IPS-11a (cell line): ENCODE measurements at regions not wholly inside any gene's neighbourhood (a gene's known extent, or its start where the extent isn't known, plus 50 kb on each side); places are given as distances from the start of the nearest gene placed in this dataset.

ENCODE experiments used
- H3K4me3 ChIP-seq: one replicate; pipeline ENCODE4 v1.5.1; 2013; ENCODE audit warnings: low read depth, low read length, control low read depth

DNA sequence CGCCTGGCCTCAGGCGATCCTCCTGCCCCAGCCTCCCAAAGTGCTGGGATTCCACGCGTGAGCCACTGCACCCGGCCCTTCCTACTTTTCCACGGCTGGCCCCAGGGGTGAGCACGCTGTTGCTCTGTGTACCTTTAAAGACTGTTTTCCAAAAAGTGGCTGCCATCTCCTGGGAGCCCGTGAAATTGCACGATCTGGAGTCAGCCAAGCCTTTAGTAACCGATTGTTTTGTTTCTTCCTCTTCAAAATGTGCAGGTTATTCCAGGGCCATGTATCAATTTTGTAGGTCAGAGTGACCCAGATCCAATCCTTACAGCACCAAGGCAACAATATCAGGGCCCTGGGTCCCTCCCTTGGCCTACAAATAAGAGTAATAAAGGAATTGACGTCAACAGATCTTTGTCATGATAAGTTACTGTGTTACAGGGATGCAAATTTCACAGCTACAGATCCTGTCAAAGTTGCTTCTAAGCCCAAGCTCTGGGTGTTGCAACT lies 135.6 kb upstream of the ZNF236 start:
- no peak overlapping the region for H3K4me3 ChIP-seq

DNA sequence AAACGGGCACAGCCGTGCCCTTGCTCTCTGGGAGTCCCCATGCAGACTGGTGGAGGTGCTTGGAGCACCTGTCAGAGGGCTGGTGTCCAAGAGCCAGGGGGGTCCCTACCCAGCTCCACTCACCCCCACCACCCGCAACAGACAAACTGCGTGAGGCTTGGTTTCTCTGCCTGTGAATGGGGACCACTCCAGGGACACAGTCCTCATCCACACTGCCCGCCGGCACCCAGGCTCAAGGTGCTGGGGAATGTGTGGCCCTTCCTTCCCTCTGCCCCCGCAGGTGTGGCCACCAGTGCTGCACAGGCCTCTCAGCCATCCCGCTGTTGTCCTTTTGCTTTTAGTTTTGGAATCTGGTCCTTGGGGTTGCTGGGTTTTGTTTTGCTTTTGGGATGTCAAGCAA lies 136.5 kb upstream of the ZNF236 start:
- H3K4me3 ChIP-seq = no peak overlapping the region

DNA sequence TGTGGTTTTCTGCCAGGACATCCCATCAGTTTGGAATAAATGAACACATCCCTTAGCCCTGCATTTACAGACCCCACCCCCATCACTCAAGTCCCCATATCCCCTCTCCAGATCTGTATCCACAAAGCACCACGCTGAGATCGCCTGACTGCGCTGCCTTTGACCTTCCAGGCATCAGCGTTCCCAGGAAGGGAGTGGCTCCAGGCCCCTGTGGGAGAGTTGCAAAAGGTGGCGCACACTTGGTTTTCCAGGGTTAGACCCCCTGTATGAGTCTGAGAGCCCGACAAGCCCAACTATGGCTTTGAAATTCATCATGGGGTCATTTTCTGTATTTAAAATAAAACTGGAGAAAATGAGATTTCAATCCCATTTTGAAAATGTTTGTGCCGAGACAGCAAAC lies 137.0 kb upstream of the ZNF236 start:
- no peak overlapping the region for H3K4me3 ChIP-seq

DNA sequence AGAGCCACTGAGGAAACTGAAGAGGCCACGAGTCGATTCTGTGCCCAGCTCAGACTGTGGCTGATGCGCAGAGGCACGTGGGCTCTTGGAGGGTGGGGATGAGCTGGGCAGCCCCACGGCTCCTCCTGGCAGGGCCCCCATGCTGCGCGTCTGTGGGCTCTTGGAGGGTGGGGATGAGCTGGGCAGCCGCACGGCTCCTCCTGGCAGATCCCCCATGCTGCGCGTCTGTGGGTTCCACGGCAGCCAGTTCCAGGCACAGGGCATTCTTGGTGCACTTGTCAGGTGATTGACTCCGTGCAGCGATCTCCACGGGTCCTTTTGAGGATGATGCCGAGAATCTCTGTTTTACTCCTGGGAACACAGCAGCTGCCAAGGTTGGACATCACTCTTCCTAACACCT lies 138.1 kb upstream of the ZNF236 start:
- H3K4me3 ChIP-seq = no peak overlapping the region

DNA sequence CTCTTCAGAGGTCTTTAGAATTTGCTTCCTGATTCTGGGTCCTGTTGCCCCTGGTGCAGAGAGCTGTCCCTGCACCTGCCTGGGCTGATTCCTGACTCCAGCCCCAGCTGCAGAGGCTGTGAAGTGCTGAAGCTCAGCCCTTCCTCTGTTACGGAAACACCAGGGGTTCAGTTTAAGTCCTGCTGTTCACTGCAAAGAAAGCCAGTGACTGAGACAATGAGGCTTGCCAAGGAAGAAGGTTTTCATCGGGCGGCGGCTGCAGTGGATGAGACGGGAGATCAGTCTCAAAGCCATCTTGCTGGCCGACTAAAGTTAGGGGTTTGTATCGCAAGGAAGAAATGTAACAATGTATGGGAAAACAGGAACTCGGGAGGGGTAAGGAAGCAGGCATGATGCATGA lies 142.4 kb upstream of the ZNF236 start:
- no peak overlapping the region for H3K4me3 ChIP-seq

DNA sequence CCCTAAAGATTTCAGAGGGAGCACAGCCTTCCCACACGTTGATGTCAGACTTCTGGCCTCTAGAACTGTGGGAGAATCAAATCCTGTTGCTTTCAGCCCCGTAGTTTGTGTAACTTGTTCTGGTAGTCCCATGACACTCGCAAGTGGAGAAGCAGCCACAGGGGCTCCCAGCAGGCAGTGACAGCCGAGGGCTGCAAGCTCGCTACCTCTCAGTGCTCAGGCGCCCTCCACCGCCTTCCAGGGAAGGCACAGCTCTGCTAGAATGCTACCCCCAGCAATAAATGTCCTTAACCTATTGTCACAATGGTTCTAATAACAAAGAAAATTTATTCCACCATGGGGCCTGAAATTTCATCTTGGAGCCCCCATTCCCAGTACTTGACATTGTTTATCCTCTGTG lies 143.1 kb upstream of the ZNF236 start:
- no peak overlapping the region for H3K4me3 ChIP-seq

DNA sequence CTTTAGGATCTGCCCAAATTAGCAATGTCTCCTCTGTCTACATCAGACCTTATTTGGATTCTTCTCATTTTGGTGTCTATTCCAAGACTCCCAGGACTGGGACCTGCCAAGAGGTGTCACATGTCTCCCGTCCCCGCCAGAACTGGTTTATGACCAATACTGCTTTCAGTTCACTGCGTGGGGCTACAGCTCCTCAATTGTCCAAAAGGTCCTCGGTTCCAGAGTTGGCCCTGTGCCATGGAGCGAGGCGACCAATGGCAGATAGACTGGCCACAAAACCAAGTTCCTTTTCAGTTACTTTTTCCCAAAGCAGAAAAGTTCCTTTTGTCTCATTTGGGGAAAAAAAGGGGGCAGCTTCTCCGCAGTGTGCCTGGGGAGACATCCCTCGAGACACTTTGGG lies 144.1 kb upstream of the ZNF236 start:
- no peak overlapping the region for H3K4me3 ChIP-seq

DNA sequence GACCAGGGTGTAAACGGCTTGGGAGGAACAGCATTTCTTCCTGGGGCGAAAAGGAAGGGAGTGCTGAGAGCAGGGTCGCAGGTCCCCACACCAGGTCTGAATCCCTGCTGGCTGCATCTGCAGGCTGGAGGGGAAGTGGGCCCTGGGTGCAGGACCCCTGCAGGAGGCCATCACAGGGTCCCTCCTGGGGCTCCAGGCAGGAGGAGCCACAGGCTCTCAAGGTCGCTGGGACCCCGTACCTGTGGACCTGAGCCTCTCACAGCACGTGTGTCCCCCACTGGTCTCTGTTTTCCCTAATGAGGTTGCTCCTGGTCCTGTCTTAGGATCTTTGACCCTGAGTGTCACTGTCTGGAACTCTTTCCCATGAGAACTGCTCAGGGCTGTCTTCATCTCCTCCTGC lies 147.8 kb upstream of the ZNF236 start:
- no peak overlapping the region for H3K4me3 ChIP-seq

DNA sequence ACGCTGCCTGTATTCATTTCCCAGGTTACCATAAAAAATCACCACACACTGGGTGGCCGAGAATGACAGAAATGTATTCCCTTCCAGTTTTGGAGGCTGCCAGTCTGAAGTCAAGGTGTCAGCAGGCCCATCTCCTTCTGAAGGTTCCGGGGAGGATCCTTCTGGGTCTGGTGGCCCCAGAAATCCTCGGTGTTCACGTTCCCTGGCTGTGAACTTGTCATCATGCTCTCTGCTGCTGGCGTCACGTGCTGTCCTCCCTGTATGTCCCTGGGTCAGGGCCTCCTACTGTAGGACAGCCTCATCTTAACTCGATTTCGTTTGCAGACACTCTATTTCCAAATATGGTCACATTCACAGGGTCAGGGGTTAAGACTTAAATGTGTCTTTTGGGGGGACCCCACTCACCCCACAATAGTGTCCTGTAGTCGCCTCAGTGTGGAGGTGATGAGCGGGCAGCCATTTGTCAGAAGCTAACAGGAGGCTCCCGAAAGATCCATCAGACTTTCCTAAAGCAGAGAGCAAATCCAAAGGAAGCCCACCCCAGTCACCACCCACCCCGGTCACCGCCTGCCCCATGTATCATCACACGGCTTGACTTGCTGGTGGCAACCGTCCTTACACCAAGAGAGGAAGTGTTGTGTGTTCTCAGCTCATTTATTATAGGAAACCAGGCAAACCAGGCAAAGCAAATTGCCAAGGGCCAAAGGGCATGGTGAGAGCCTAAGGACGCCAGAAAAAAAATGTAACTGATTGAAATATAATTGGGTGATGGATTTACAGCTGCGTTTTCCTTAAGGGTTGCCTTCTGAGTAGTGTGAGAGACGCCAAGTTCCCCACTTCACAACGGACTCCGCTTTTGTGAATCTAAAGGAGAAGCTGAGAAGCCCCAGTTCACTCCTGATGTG lies 148.8 kb upstream of the ZNF236 start:
- H3K4me3 ChIP-seq = no peak overlapping the region

DNA sequence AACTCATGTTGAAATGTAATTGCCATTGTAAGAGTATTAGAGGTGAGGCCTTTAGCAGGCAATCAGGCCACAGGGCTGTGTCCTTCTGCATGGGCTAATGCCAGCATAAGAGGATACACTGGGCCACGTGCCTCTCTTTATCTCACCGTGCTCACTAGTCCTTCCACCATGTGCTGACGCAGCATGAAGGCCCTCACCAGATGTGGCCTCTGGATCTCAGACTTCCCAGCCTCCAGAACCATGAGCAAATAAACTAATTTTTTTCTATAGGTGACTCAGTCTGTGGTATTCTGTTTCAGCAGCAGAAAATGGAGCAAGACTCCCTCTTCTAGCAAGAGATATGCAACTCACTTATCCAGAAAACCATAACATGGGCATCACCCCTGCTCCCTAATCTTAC lies 149.7 kb upstream of the ZNF236 start:
- no peak overlapping the region for H3K4me3 ChIP-seq

DNA sequence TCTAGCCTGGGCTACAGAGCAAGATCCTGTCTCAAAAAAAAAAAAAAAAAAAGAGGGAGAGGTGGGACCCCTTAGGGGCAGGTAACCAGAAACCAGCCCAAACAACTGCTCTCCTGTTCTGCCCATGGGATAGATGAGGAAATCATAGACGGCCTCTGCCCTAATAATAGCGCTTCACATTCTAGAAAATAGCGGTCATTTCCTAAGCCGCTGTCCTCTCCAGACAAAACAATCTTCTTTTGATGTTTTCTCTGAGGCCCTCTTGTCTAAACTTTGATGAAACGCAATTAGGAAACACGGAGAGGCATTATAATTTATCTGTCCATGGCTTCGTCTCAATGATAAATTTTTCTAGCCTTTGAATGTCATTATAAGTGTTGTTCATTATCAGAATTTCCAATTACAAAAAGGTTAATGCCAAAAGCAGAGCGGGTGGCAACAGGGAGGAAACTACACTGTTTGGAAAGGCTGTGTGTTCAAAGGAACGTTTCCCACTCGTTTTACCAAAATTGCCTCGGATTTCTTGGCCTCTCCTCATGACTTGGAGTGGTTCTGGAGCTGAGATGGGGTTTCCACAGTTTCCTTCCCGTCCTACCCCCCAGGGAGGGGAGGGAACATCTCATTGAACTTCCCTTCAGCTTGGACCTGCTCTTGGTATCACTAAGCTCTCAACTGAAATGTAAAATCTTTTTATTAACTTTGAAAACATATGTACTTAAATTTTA lies 151.6 kb upstream of the ZNF236 start:
- no peak overlapping the region for H3K4me3 ChIP-seq

DNA sequence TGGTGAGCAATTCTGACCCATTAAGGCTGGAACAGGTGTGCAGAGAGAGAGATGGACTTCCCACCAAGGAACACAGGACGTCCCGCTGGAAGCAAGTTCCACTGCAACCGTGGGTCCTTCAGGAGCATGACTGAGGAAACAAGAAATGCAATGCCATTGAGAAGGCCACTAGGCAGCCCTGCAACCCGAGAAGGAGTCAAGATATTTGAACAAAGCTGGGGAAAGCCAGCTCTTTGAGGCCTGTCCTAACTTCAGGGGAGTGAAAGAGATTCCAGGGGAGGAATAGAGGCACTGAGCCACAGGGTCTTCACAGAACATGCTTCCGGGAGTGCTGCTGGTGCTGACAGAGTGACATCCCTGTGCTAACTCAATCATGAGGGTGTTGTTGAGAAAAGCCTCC lies 153.8 kb upstream of the ZNF236 start:
- H3K4me3 ChIP-seq = no peak overlapping the region

DNA sequence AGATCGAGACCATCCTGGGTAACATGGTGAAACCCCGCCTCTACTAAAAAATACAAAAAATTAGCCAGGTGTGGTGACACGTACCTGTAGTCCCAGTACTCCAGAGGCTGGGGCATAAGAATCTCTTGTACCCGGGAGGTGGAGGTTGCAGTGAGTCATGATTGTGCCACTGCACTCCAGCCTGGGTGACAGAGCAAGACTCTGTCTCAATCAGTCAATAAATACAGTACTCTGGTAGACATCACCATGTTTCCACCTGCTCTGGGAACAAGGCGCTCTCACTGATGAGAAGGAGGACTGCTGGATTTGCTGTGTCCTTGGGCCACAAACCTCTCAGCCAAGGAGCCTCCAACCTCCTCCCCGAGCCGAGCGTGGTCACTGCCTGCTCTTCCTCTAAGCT lies 154.2 kb upstream of the ZNF236 start:
- no peak overlapping the region for H3K4me3 ChIP-seq

DNA sequence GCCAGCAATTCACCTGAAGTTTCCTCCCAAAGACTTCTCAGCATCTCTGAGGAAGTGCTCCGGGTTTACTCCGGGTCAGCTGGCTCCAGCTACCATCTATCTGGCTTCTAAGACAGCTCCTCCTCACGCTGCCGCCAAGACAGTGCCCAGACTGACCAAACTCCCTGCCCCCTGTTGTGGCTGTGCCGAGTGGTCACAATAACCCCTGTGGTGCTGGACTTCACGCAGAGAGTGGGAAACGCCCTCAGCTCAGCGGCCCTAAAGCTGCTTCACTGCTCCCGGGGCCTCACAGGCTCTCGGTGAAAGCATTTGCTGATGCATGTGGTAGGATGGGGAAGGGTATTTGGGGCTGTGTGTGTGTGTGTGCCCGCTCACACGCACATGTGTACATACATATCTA lies 154.8 kb upstream of the ZNF236 start:
- H3K4me3 ChIP-seq = no peak overlapping the region

DNA sequence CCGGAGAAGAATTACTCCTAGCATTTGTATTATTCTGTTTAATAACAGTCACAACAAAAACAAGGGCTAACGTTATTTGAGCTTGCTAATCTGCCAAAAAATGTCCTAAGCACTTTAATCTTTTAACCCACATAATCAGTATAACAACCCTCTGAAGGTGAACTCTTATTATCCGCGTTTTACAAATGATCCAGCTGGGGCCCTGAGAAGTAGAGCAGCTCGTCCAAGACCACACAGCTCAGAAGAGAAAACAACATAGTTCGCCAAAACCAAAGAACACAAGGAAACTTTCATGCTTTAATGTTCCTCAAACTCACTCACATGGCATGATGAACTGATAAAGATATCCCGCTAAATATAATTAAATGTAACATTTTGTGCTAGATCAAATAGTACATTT lies 159.7 kb upstream of the ZNF236 start:
- no peak overlapping the region for H3K4me3 ChIP-seq

DNA sequence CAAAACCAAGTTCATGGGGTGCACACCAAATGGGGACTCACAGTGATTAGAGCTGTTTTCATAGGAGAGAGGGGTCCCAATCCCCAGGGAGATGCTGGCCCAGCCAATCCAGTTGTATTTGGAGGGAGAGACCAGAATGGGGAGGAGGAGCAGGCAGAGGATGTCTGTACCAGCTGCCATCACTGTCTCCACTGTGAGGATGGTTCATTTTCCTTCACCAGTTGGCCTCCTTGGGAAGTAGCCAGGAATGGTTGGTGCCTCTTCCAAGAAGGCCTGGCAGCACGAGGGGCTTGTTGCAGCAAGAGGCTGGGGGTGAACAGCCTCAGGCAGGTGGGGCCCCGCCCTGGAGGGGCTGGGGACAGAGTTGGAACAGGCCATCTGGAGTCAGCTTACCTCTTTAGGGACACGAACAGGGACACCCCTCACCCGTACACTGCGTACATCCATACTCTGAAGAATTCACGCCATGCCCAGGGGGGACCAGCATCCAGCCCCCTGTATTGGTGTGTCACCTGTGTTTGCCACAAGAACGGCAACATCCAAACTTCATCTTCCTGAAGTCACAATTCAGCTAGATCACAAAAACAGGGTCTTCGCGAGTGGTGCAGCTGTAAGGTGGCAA lies 161.7 kb upstream of the ZNF236 start:
- H3K4me3 ChIP-seq = no peak overlapping the region

DNA sequence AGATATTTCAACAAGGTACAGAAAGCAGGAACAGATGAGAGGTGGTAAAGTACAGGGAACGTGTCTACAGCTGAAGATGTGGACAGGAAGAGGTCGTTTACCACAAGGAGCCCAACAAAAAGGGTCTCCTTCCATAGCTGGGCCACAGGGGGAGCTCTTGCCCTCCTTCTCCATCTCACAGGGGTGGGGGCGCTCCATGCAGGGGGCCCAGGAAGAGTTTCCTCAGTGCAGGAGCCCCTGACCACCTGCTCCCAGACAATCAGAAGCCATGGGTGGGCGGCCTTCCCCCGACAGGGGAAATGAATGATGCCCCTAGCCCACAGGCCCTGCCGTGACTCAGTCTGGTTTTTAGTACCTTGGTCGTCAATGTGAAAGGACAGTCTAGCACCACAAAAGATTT lies 163.6 kb upstream of the ZNF516 start:
- no peak overlapping the region for H3K4me3 ChIP-seq

DNA sequence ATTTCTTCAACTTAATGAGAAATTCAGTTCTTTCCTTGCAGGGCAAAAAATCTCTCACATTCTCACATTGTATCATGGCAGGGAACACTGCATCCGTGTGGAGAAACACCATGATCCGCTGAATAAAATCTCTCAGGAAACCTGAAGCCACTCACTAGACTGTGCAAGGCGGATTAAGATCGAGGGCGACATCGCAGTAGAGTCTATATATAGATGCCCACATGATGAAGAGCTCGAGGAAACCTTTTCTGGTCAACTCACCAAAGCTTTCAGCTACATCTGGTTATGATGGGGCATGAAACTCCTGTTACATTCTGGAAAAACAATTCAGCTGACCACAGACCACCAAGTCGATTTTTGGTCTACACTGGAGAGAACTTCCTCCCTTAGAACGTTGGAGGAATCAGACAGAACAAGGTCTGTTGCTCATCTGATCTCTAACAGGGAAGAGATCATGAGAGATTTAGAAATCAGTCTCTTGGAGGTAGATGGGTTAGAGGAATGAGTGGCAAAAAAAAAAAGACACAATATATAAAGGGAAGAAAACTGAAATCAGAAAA lies 162.9 kb upstream of the ZNF516 start:
- H3K4me3 ChIP-seq = no peak overlapping the region

DNA sequence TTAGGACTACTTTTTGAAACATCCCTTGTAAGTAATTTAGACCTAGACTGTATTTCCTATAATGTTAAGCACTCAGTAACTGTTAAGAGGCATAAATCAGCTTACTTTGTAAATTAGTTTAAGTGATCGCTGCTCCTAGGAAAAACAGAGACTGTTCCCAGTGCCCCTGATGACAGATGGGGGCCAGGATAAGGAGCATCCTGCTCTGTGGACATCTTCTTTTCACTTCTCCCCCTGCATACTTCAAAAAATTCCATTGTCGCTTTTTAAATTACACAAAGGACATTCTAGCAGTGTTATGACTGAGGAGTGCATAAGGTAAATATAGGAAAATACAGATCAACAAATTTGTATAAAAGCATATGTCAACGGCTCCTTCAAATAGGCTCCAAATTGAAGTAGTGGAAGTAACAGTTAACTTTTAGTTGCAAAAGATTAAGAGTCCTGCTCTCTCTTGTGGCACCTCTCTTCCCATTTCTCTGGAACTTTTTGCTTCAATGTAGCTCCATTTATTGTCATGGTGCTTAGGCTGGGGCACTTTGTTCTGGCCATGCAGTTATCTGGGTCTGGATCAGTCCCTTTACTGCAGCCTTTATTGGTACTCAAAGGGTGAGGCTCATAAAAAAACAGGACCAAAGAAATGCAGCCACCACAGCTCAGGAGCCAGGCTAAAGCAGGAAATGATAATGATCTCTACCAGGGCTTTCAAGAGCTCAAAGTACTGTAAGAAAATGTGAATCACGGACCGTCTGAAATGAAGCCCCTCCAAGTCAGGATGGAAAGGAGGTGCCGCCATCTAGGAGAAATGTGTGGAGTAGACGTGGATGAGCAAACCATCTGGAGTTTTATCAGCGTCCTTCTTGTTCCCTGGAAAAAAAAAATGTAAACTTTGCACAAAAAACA lies 162.1 kb upstream of the ZNF516 start:
- no peak overlapping the region for H3K4me3 ChIP-seq

DNA sequence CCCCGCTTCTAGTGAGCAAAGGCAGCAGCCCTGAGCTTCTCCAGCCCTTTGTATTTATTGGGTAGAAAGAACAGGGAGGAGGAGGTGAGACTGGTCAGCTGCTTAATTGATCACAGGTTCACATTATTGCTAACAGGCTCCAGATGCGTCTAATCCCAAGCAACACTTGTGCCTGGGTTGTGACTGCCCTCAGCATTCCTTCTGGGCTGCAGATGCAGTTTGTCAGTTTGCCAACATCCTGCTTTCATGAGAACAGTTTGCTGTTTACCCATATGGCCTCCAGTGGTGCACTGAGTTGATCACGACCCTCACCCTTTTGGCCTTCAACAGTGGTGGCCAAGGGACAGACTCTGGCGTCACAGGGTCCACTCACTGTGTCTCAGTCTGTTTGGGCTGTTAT lies 159.5 kb upstream of the ZNF516 start:
- no peak overlapping the region for H3K4me3 ChIP-seq
